Upper lobe of left lung (tissue), 4 donors: ENCODE measurements at regions not wholly inside any gene's neighbourhood (a gene's known extent, or its start where the extent isn't known, plus 50 kb on each side); places are given as distances from the start of the nearest gene placed in this dataset.

Experiments used
- POLR2A ChIP-seq, 4 donors: fragments of 450-650 bp; IDR thresholded peaks; one replicate each; pipeline ENCODE4 v1.5.1; 2016 to 2017; ENCODE audit warnings: antibody characterized with exemption in 4 of 4, mild to moderate bottlenecking in 2 of 4
- TF ChIP-seq, protein P1 (sequence below), 6 experiments: fragments of 450-650 bp in 4 of 6; fragments of 200-600 bp in 2 of 6; sonication (generic) in 2 of 6; IDR thresholded peaks; one replicate each; pipeline ENCODE4 v1.5.1; 2016 to 2019; ENCODE audit warnings: antibody characterized with exemption in 6 of 6

DNA sequence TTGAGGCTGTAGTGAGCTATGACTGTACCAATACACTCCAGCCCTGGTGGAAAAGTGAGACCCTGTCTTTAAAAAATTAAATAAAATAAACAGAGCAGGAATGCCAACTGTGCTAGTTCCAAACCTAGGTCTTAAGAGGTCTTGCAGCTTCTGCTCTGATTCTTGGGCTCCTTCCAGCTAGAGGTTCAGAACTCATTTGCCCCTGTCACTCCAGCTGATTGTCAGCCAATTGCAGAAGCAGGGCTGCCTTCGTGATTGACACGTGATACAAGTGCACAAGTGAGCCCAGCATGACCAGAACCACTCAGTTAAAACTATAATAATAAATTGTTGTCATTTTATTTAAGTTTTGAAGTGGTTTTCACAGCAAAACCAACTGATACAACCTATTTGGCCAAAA lies 298.4 kb downstream of the USP25 start:
- TF ChIP-seq, protein P1, sequence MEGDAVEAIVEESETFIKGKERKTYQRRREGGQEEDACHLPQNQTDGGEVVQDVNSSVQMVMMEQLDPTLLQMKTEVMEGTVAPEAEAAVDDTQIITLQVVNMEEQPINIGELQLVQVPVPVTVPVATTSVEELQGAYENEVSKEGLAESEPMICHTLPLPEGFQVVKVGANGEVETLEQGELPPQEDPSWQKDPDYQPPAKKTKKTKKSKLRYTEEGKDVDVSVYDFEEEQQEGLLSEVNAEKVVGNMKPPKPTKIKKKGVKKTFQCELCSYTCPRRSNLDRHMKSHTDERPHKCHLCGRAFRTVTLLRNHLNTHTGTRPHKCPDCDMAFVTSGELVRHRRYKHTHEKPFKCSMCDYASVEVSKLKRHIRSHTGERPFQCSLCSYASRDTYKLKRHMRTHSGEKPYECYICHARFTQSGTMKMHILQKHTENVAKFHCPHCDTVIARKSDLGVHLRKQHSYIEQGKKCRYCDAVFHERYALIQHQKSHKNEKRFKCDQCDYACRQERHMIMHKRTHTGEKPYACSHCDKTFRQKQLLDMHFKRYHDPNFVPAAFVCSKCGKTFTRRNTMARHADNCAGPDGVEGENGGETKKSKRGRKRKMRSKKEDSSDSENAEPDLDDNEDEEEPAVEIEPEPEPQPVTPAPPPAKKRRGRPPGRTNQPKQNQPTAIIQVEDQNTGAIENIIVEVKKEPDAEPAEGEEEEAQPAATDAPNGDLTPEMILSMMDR (IDR thresholded peaks at IDR 0.05) = no peak
- TF ChIP-seq POLR2A (IDR thresholded peaks at IDR 0.05) = no peak
